HCT116 (cell line): ENCODE measurements at regions not wholly inside any gene's neighbourhood (a gene's known extent, or its start where the extent isn't known, plus 50 kb on each side); places are given as distances from the start of the nearest gene placed in this dataset.

Experiments
- ATAC-seq: fragments of 200-7000 bp; cut with Tn5 transposase; 2 replicates; pipeline ENCODE4 v1.9.1; 2020; ENCODE audit warnings: mild to moderate bottlenecking, moderate library complexity
- BruUV-seq: library from RNA; stranded (reverse); fragments of 400-500 nt; replicated peaks from 2 replicates; lab custom pipeline; 2021; lab: Mats Ljungman, UMichigan
- CTCF ChIA-PET: fragments of 300-600 bp; sonication (Branson Sonifier 250); formaldehyde crosslinking; loops from one replicate; lab custom pipeline; 2021; ENCODE audit warnings: antibody characterized with exemption; lab: Charles Lee
- POLR2A ChIA-PET: fragments of 300-600, 350-600 bp; sonication (Branson Sonifier 250); formaldehyde crosslinking; loops from one replicate; lab custom pipeline; 2021; ENCODE audit warnings: antibody characterized with exemption; lab: Charles Lee
- RAD21 ChIA-PET, 2 experiments: fragments of 300-600 bp; sonication (Branson Sonifier 250); formaldehyde crosslinking; loops; one replicate each; lab custom pipeline; 2023; ENCODE audit warnings: low total read pairs in 2 of 2; ENCODE audit not compliant: uncharacterized antibody in 2 of 2, unreplicated experiment in 2 of 2, low non-redundant PET in 1 of 2; lab: Charles Lee
- DNase-seq: peaks from one replicate; pipeline ENCODE4 v3.0.0-alpha.2; 2010; ENCODE audit warnings: low read depth, low spot score
- H2AFZ ChIP-seq: fragments of 200-600 bp; shearing (Covaris generic), sonication (generic); 2 replicates; pipeline ENCODE4 v1.6.1; 2017; ENCODE audit warnings: low read depth, mixed run types, mixed read lengths, antibody characterized with exemption, low read length; ENCODE audit not compliant: poor library complexity, severe bottlenecking
- H3K27ac ChIP-seq: 2 replicates; pipeline ENCODE4 v1.5.1; 2012; ENCODE audit warnings: low read depth, low read length
- H3K27me3 ChIP-seq: fragments of 200-600 bp; sonication (generic); 2 replicates; pipeline ENCODE4 v1.6.1; 2016; ENCODE audit warnings: mixed run types, low read length, mixed read lengths; ENCODE audit not compliant: insufficient read depth
- H3K36me3 ChIP-seq, 2 experiments: fragments of 200-500 bp in 1 of 2; fragments of 200-600 bp in 1 of 2; sonication (Bioruptor generic) in 1 of 2; sonication (generic) in 1 of 2; 2 replicates each; pipeline versions ENCODE4 v1.5.1 to v1.6.1; 2014 to 2016; ENCODE audit warnings: low read length in 2 of 2, inconsistent platforms in 1 of 2, mixed read lengths in 1 of 2, mixed run types in 1 of 2; ENCODE audit not compliant: insufficient read depth in 2 of 2, control insufficient read depth in 1 of 2
- H3K4me1 ChIP-seq, 2 experiments: fragments of 200-600 bp in 1 of 2; sonication (generic) in 1 of 2; 2 replicates each; pipeline versions ENCODE4 v1.5.1 to v1.6.1; 2012 to 2017; ENCODE audit warnings: low read length in 2 of 2, inconsistent platforms in 1 of 2, mild to moderate bottlenecking in 1 of 2, mixed read lengths in 1 of 2, mixed run types in 1 of 2, moderate library complexity in 1 of 2; ENCODE audit not compliant: insufficient read depth in 2 of 2, control insufficient read depth in 1 of 2
- H3K4me2 ChIP-seq: fragments of 200-600 bp; sonication (generic); 2 replicates; pipeline ENCODE4 v1.6.1; 2017; ENCODE audit warnings: mixed run types, low read length, mixed read lengths
- H3K4me3 ChIP-seq, 2 experiments: fragments of 200-600 bp in 1 of 2; sonication (generic) in 1 of 2; replicated peaks in 1 of 2; 2 replicates each; pipeline ENCODE4 v1.5.1; 2011 to 2016; ENCODE audit warnings: low read length in 2 of 2, control low read depth in 1 of 2, low read depth in 1 of 2, mild to moderate bottlenecking in 1 of 2, mixed read lengths in 1 of 2, mixed run types in 1 of 2
- H3K79me2 ChIP-seq: fragments of 200-600 bp; sonication (generic); 2 replicates; pipeline ENCODE4 v1.6.1; 2017; ENCODE audit warnings: mild to moderate bottlenecking, mixed run types, low read length, moderate library complexity, mixed read lengths; ENCODE audit not compliant: insufficient read depth
- H3K9ac ChIP-seq: fragments of 200-600 bp; sonication (generic); 2 replicates; pipeline ENCODE4 v1.6.1; 2016; ENCODE audit warnings: low read length, mixed read lengths
- H3K9me2 ChIP-seq: fragments of 200-600 bp; sonication (generic), shearing (Covaris generic); 2 replicates; pipeline ENCODE4 v1.6.1; 2017; ENCODE audit warnings: mixed run types, mild to moderate bottlenecking, moderate library complexity; ENCODE audit not compliant: insufficient read depth
- H3K9me3 ChIP-seq, 2 experiments: fragments of 200-500 bp in 1 of 2; fragments of 200-600 bp in 1 of 2; sonication (Bioruptor generic) in 1 of 2; sonication (generic) in 1 of 2; 2 replicates each; pipeline ENCODE4 v1.6.1; 2014 to 2017; ENCODE audit warnings: low read length in 2 of 2, mixed read lengths in 2 of 2, inconsistent platforms in 1 of 2, low read depth in 1 of 2, mild to moderate bottlenecking in 1 of 2, mixed run types in 1 of 2, moderate library complexity in 1 of 2; ENCODE audit not compliant: control insufficient read depth in 1 of 2, insufficient read depth in 1 of 2
- H4K20me1 ChIP-seq: fragments of 200-600 bp; sonication (generic), shearing (Covaris generic); 2 replicates; pipeline ENCODE4 v1.6.1; 2017; ENCODE audit warnings: mixed run types, mild to moderate bottlenecking, moderate library complexity; ENCODE audit not compliant: insufficient read depth
- ATF3 ChIP-seq: IDR thresholded peaks from 2 replicates; pipeline ENCODE4 v1.6.1; 2012
- CEBPB ChIP-seq: IDR thresholded peaks from 2 replicates; pipeline ENCODE4 v1.6.1; 2012; ENCODE audit warnings: low read depth
- EGR1 ChIP-seq: IDR thresholded peaks from 2 replicates; pipeline ENCODE4 v1.6.1; 2012; ENCODE audit warnings: low read depth
- EZH2 ChIP-seq: fragments of 200-600 bp; sonication (generic); IDR thresholded peaks from 2 replicates; pipeline ENCODE4 v1.6.1; 2017; ENCODE audit warnings: antibody characterized with exemption, mixed run types
- EZH2phosphoT487 ChIP-seq: fragments of 200-600 bp; IDR thresholded peaks from 2 replicates; pipeline ENCODE4 v1.6.1; 2018; ENCODE audit warnings: antibody characterized with exemption, borderline replicate concordance
- MAX ChIP-seq: IDR thresholded peaks from 2 replicates; pipeline ENCODE4 v1.6.1; 2012
- POLR2A ChIP-seq: IDR thresholded peaks from 2 replicates; pipeline ENCODE4 v1.7.0; 2011; ENCODE audit warnings: borderline replicate concordance; ENCODE audit not compliant: insufficient read depth, insufficient read length; ENCODE audit errors: extremely low read depth
- POLR2AphosphoS5 ChIP-seq: IDR thresholded peaks from 2 replicates; pipeline ENCODE4 v1.6.1; 2011; ENCODE audit warnings: mild to moderate bottlenecking, low read depth, low read length, moderate library complexity
- SIN3A ChIP-seq: IDR thresholded peaks from 2 replicates; pipeline ENCODE4 v1.6.1; 2012; ENCODE audit warnings: low read depth
- SRF ChIP-seq: IDR thresholded peaks from 2 replicates; pipeline ENCODE4 v1.6.1; 2012; ENCODE audit warnings: low read depth
- YY1 ChIP-seq: IDR thresholded peaks from 2 replicates; pipeline ENCODE4 v1.6.1; 2011; ENCODE audit warnings: low read length, low read depth, moderate library complexity, mild to moderate bottlenecking; ENCODE audit not compliant: insufficient replicate concordance; ENCODE audit errors: extremely low read depth
- intact Hi-C: fragments of 100-400 bp; cut with micrococcal nuclease; formaldehyde crosslinking; loops from 2 replicates; pipeline ENCODE4 v1.10.0; 2022
- TF ChIP-seq, protein P1 (sequence below): IDR thresholded peaks from 2 replicates; pipeline ENCODE4 v1.6.1; 2011; ENCODE audit warnings: mild to moderate bottlenecking, low read length, moderate library complexity; ENCODE audit not compliant: insufficient replicate concordance; ENCODE audit errors: extremely low read depth

- H3K9me2 ChIP-seq: no peaks in the 10 kb centered on the region
- DNase-seq: no peak
- no peak overlapping the region for H3K9ac ChIP-seq
- H3K9me3 ChIP-seq: no peaks in the 10 kb centered on the region
- no peak overlapping the region for H3K27ac ChIP-seq
- TF ChIP-seq EZH2: no peak
- TF ChIP-seq POLR2AphosphoS5: no peak
- TF ChIP-seq MAX: no peak
- no peak for TF ChIP-seq EZH2phosphoT487
- no peak for TF ChIP-seq ATF3
- TF ChIP-seq SRF: no peak
- TF ChIP-seq SIN3A: no peak
- TF ChIP-seq POLR2A: no peak
- TF ChIP-seq EGR1: no peak
- TF ChIP-seq YY1: no peak
- TF ChIP-seq CEBPB: no peak
- TF ChIP-seq, protein P1, sequence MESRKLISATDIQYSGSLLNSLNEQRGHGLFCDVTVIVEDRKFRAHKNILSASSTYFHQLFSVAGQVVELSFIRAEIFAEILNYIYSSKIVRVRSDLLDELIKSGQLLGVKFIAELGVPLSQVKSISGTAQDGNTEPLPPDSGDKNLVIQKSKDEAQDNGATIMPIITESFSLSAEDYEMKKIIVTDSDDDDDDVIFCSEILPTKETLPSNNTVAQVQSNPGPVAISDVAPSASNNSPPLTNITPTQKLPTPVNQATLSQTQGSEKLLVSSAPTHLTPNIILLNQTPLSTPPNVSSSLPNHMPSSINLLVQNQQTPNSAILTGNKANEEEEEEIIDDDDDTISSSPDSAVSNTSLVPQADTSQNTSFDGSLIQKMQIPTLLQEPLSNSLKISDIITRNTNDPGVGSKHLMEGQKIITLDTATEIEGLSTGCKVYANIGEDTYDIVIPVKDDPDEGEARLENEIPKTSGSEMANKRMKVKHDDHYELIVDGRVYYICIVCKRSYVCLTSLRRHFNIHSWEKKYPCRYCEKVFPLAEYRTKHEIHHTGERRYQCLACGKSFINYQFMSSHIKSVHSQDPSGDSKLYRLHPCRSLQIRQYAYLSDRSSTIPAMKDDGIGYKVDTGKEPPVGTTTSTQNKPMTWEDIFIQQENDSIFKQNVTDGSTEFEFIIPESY: no peak
- TF ChIP-seq, all 23 proteins: peak for 0
- BruUV-seq: no TSS peak
- H3K4me2 ChIP-seq: no peak overlapping the region
- RAD21 ChIA-PET: no interaction called here
- POLR2A ChIA-PET: no interaction called here
- no peaks in the 10 kb centered on the region for H3K4me1 ChIP-seq
- H3K79me2 ChIP-seq: no peaks in the 10 kb centered on the region
- H3K36me3 ChIP-seq: no peaks in the 10 kb centered on the region
- no peak for ATAC-seq
- no peak overlapping the region for H3K4me3 ChIP-seq
- no peak overlapping the region for H2AFZ ChIP-seq
- intact Hi-C loops: no loop called here
- peaks cover 14% of the 10 kb centered on the region for H3K27me3 ChIP-seq
- CTCF ChIA-PET: no interaction called here
- H4K20me1 ChIP-seq: no peaks in the 10 kb centered on the region
Measured at GRCh38 chr2:221205103-221205673, 366.9 kb downstream of the EPHA4 start.
